ENCODE measurements at regions not wholly inside any gene's neighbourhood (a gene's known extent, or its start where the extent isn't known, plus 50 kb on each side); places are given as distances from the start of the nearest gene placed in this dataset.

- ATAC-seq (ENCODE audit: low read depth) = no peak
- POLR2A ChIA-PET = no interaction called here
- no peak overlapping the region for H3K27ac Mint-ChIP-seq
- peaks cover 5% of the 10 kb centered on the region for H3K4me1 Mint-ChIP-seq
- no peaks in the 10 kb centered on the region for H3K9me3 Mint-ChIP-seq
- no peaks in the 10 kb centered on the region for H3K36me3 Mint-ChIP-seq
- no peak overlapping the region for H3K4me3 Mint-ChIP-seq
- no peak for DNase-seq
- peaks cover 4% of the 10 kb centered on the region for H3K27me3 Mint-ChIP-seq
Observed at GRCh38 chr3:18888819-18889218, 259.5 kb upstream of the KCNH8 start.

GRCh38 chr3:18888370-18888769, 259.9 kb upstream of the KCNH8 start:
- Mint-ChIP-seq H3K27ac (no peak overlapping the region), H3K27me3 (peaks cover 2% of the 10 kb centered on the region), H3K9me3 (no peaks in the 10 kb centered on the region), H3K4me3 (no peak overlapping the region), H3K4me1 (peaks cover 5% of the 10 kb centered on the region), H3K36me3 (no peaks in the 10 kb centered on the region)
- POLR2A ChIA-PET = no interaction called here
- no peak for ATAC-seq (ENCODE audit: low read depth)
- no peak for DNase-seq

- no peak for ATAC-seq (ENCODE audit: low read depth)
- H3K27ac Mint-ChIP-seq = no peak overlapping the region
- no peaks in the 10 kb centered on the region for H3K9me3 Mint-ChIP-seq
- POLR2A ChIA-PET = no interaction called here
- no peak overlapping the region for H3K4me3 Mint-ChIP-seq
- H3K4me1 Mint-ChIP-seq = no peaks in the 10 kb centered on the region
- H3K27me3 Mint-ChIP-seq = peaks cover 2% of the 10 kb centered on the region
- DNase-seq = no peak
- no peaks in the 10 kb centered on the region for H3K36me3 Mint-ChIP-seq
Observed at GRCh38 chr3:18886331-18886730, 262.0 kb upstream of the KCNH8 start.

- no peaks in the 10 kb centered on the region for H3K9me3 Mint-ChIP-seq
- H3K36me3 Mint-ChIP-seq = no peaks in the 10 kb centered on the region
- no peak overlapping the region for H3K27ac Mint-ChIP-seq
- H3K4me1 Mint-ChIP-seq = no peaks in the 10 kb centered on the region
- H3K27me3 Mint-ChIP-seq = peaks cover 2% of the 10 kb centered on the region
- no peak for ATAC-seq (ENCODE audit: low read depth)
- H3K4me3 Mint-ChIP-seq = no peak overlapping the region
- DNase-seq = no peak
- POLR2A ChIA-PET = no interaction called here
Observed at GRCh38 chr3:18885612-18886011, 262.7 kb upstream of the KCNH8 start.

- Mint-ChIP-seq H3K36me3 (peaks cover 3% of the 10 kb centered on the region), H3K27me3 (no peaks in the 10 kb centered on the region), H3K4me3 (no peak overlapping the region), H3K27ac (no peak overlapping the region), H3K9me3 (peaks cover 2% of the 10 kb centered on the region), H3K4me1 (no peaks in the 10 kb centered on the region)
- DNase-seq = no peak
- no peak for ATAC-seq (ENCODE audit: low read depth)
- POLR2A ChIA-PET = no interaction called here
Observed at GRCh38 chr3:18883571-18883970, 264.7 kb upstream of the KCNH8 start.

GRCh38 chr3:18880691-18881090, 267.6 kb upstream of the KCNH8 start:
- DNase-seq (no peak), ATAC-seq (ENCODE audit: low read depth) (no peak)
- no peaks in the 10 kb centered on the region for H3K4me1 Mint-ChIP-seq
- POLR2A ChIA-PET = no interaction called here
- H3K27ac Mint-ChIP-seq = no peak overlapping the region
- peaks cover 2% of the 10 kb centered on the region for H3K9me3 Mint-ChIP-seq
- no peaks in the 10 kb centered on the region for H3K27me3 Mint-ChIP-seq
- H3K36me3 Mint-ChIP-seq = peaks cover 3% of the 10 kb centered on the region
- no peak overlapping the region for H3K4me3 Mint-ChIP-seq

- no peaks in the 10 kb centered on the region for H3K9me3 Mint-ChIP-seq
- no peak overlapping the region for H3K27ac Mint-ChIP-seq
- no peak overlapping the region for H3K4me3 Mint-ChIP-seq
- POLR2A ChIA-PET = no interaction called here
- no peak for ATAC-seq (ENCODE audit: low read depth)
- no peaks in the 10 kb centered on the region for H3K27me3 Mint-ChIP-seq
- H3K4me1 Mint-ChIP-seq = no peaks in the 10 kb centered on the region
- DNase-seq = no peak
- peaks cover 2% of the 10 kb centered on the region for H3K36me3 Mint-ChIP-seq
Observed at GRCh38 chr3:18872466-18872865, 275.8 kb upstream of the KCNH8 start.

GRCh38 chr3:18870642-18871041, 277.7 kb upstream of the KCNH8 start:
- no peaks in the 10 kb centered on the region for H3K27me3 Mint-ChIP-seq
- POLR2A ChIA-PET = no interaction called here
- H3K4me3 Mint-ChIP-seq = no peak overlapping the region
- no peak overlapping the region for H3K27ac Mint-ChIP-seq
- no peaks in the 10 kb centered on the region for H3K9me3 Mint-ChIP-seq
- H3K4me1 Mint-ChIP-seq = no peaks in the 10 kb centered on the region
- H3K36me3 Mint-ChIP-seq = peaks cover 2% of the 10 kb centered on the region
- ATAC-seq (ENCODE audit: low read depth) (no peak), DNase-seq (no peak)

GRCh38 chr3:18870074-18870640, 278.2 kb upstream of the KCNH8 start:
- no peak overlapping the region for H3K27ac Mint-ChIP-seq
- peaks cover 2% of the 10 kb centered on the region for H3K36me3 Mint-ChIP-seq
- H3K9me3 Mint-ChIP-seq = no peaks in the 10 kb centered on the region
- no peak for ATAC-seq (ENCODE audit: low read depth)
- no peak for DNase-seq
- H3K27me3 Mint-ChIP-seq = no peaks in the 10 kb centered on the region
- POLR2A ChIA-PET = no interaction called here
- no peak overlapping the region for H3K4me3 Mint-ChIP-seq
- H3K4me1 Mint-ChIP-seq = no peaks in the 10 kb centered on the region

GRCh38 chr3:18868911-18869689, 279.2 kb upstream of the KCNH8 start:
- POLR2A ChIA-PET = no interaction called here
- peaks cover 2% of the 10 kb centered on the region for H3K27me3 Mint-ChIP-seq
- ATAC-seq (ENCODE audit: low read depth) = no peak
- H3K4me1 Mint-ChIP-seq = no peaks in the 10 kb centered on the region
- DNase-seq = no peak
- H3K36me3 Mint-ChIP-seq = peaks cover 2% of the 10 kb centered on the region
- no peak overlapping the region for H3K4me3 Mint-ChIP-seq
- no peaks in the 10 kb centered on the region for H3K9me3 Mint-ChIP-seq
- H3K27ac Mint-ChIP-seq = no peak overlapping the region

GRCh38 chr3:18866899-18867298, 281.4 kb upstream of the KCNH8 start:
- Mint-ChIP-seq H3K36me3 (peaks cover 2% of the 10 kb centered on the region), H3K27ac (no peak overlapping the region), H3K27me3 (peaks cover 2% of the 10 kb centered on the region), H3K4me3 (no peak overlapping the region), H3K9me3 (no peaks in the 10 kb centered on the region), H3K4me1 (no peaks in the 10 kb centered on the region)
- POLR2A ChIA-PET = no interaction called here
- DNase-seq (no peak), ATAC-seq (ENCODE audit: low read depth) (no peak)

- POLR2A ChIA-PET = no interaction called here
- no peaks in the 10 kb centered on the region for H3K4me1 Mint-ChIP-seq
Observed at GRCh38 chr3:18864933-18865731, 283.2 kb upstream of the KCNH8 start.

GRCh38 chr3:18862077-18862476, 286.2 kb upstream of the KCNH8 start:
- Mint-ChIP-seq H3K27me3 (peaks cover 2% of the 10 kb centered on the region), H3K9me3 (no peaks in the 10 kb centered on the region), H3K4me1 (no peaks in the 10 kb centered on the region), H3K36me3 (no peaks in the 10 kb centered on the region), H3K27ac (no peak overlapping the region), H3K4me3 (no peak overlapping the region)
- DNase-seq (no peak), ATAC-seq (ENCODE audit: low read depth) (no peak)
- POLR2A ChIA-PET = no interaction called here

More at GRCh38 chr3:18864933-18865731, 283.2 kb upstream of the KCNH8 start:
- DNase-seq = no peak
- H3K9me3 Mint-ChIP-seq = no peaks in the 10 kb centered on the region
- no peak overlapping the region for H3K4me3 Mint-ChIP-seq
- no peak overlapping the region for H3K27ac Mint-ChIP-seq
- ATAC-seq (ENCODE audit: low read depth) = no peak
- H3K27me3 Mint-ChIP-seq = peaks cover 2% of the 10 kb centered on the region
- peaks cover 2% of the 10 kb centered on the region for H3K36me3 Mint-ChIP-seq

- Mint-ChIP-seq H3K9me3 (no peaks in the 10 kb centered on the region), H3K27me3 (peaks cover 2% of the 10 kb centered on the region), H3K36me3 (no peaks in the 10 kb centered on the region), H3K4me3 (no peak overlapping the region), H3K27ac (no peak overlapping the region), H3K4me1 (no peaks in the 10 kb centered on the region)
- no peak for DNase-seq
- ATAC-seq (ENCODE audit: low read depth) = no peak
- POLR2A ChIA-PET = no interaction called here
Observed at GRCh38 chr3:18861137-18861536, 287.2 kb upstream of the KCNH8 start.

All from activated naive CD8-positive, alpha-beta T cell treated with anti-CD3 and anti-CD28 coated beads, Interleukin-2, amount 10 ng/mL, durations not matched to agents 7 days and 5 days (primary cell).